HG02798 (cell line): ENCODE measurements at regions not wholly inside any gene's neighbourhood (a gene's known extent, or its start where the extent isn't known, plus 50 kb on each side); places are given as distances from the start of the nearest gene placed in this dataset.

ENCODE experiments used
- ATAC-seq: cut with Tn5 transposase; IDR thresholded peaks from one replicate; pipeline ENCODE4 v1.9.1; 2021; ENCODE audit warnings: mild to moderate bottlenecking; ENCODE audit not compliant: unreplicated experiment, poor library complexity

- ATAC-seq: no peak
These were observed 52.0 kb upstream of the RPL11 start for GRCh38 chr1:23639460-23640095.

- ATAC-seq: no peak
These were observed 52.8 kb upstream of the RPL11 start for GRCh38 chr1:23638786-23639241.

- no peak for ATAC-seq
These were observed 53.4 kb upstream of the RPL11 start for GRCh38 chr1:23638188-23638619.

- no peak for ATAC-seq
These were observed 55.6 kb upstream of the RPL11 start for GRCh38 chr1:23636009-23636408.

DNA sequence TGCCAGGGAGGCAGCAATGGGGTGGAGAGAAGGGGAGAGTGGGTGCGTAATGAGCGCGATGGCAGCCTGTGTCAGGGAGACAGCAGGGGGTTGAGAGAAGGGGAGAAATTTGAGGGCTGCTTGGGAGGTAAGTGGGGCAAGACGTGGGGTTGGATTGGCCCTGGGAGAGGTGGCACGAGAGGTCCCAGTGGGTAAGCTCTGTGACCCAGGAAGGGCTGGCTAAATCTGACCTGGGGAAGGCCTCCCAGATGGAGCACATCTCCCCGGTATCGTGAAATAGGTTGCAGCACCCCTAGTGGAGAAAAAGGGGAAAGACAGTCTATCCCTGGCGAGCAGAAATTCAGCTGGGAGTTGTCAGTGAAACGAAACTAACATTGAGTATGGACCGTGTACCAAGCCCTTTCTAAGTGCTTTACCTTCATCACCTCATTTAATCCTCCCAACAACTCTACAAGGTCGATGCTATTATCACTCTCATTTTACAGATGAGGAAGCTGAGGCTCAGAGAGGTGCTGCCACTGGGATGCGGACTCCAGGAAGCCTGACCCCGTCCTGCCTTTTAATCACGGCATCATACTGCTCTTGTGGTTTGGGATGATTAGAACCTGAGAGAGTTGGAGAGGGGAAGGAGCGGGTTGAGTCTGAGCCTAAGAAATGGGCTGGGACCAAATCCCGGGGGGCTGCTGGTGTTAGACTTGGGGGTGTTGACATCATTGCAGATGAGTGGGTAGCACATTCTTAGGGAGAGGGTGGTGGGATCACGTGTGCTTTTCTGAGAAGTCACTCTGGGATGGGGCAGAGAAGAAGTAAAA is 56.6 kb upstream of the RPL11 start:
- peak; percentile 63 for ATAC-seq

- ATAC-seq: no peak
These were observed 57.1 kb upstream of the RPL11 start for GRCh38 chr1:23634518-23634839.

DNA sequence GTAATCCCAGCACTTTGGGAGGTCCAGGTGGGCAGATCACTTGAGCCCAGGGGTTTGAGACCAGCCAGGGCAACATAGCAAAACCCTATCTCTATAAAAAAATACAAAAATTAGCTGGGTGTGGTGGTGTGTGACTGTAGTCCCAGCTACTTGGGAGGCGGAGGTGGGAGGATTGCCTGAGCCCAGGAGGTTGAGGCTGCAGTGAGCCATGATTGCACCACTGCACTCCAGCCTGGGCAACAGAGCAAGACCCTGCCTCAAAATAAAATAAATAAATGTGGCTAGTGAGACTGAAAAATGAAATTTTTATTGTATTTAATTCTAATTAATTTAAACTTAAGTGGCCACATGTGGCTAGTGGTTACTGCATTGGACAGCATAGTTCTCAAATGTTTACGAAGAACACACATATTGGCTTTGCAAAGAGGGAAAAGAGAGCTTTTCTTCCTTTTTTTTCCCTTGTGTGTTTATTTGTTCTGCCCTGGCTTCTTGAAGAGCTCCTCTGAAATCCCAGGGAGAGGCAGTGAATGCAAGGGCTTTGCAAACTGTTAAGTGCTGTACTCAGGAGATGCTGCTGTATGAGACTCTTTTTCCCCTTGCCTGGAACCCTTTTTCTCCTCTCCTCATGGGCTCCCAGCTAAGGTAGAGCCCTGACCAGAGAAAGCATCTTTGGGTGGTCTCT is 59.0 kb upstream of the RPL11 start:
- ATAC-seq: no peak

DNA sequence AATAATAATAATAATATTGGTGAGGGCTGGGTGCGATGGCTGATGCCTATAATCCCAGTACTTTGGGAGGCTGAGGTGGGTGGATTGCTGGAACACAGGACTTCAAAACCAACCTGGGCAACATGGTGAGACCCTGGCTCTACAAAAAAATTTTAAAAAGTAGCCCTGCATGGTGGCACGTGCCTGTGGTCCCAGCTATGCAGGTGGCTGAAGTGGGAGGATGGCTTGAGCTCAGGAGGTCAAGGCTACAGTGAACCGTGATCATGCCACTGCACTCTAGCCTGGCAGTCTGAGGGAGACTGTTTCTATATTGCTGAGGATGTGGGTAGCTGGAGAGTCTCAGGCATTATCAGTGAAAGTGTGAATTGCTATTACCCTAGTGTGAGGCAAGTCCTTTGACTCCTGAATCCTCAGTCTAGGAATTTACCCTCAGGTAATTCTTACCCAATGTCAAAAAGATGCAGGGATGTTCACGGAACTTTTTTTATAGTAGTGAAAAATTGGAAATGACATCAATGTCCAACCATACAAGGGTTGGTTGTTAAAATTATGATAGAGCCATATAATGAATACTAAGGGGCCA is 61.8 kb upstream of the RPL11 start:
- ATAC-seq: no peak

DNA sequence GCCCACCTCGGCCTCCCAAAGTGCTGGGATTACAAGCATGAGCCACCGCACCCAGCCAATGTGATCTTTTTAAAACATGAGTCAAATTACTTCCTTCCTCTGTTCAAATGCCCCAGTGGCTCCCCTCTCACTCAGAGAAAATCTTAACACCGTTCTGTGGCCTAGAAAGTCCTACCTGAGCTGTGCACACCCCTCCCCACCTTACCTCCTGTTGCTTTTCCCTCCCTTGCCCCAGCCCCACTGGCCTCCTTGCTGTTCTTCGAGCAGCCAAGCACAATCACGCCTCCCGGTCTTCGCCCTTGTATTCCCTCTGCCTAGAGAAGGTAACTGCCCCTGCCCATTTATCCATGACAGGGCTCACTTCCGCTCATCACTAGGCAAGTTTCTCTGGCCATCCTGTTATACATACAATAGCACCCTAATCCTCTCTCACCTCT is 62.6 kb upstream of the RPL11 start:
- no peak for ATAC-seq

- no peak for ATAC-seq
These were observed 64.4 kb upstream of the RPL11 start for GRCh38 chr1:23627069-23627735.

DNA sequence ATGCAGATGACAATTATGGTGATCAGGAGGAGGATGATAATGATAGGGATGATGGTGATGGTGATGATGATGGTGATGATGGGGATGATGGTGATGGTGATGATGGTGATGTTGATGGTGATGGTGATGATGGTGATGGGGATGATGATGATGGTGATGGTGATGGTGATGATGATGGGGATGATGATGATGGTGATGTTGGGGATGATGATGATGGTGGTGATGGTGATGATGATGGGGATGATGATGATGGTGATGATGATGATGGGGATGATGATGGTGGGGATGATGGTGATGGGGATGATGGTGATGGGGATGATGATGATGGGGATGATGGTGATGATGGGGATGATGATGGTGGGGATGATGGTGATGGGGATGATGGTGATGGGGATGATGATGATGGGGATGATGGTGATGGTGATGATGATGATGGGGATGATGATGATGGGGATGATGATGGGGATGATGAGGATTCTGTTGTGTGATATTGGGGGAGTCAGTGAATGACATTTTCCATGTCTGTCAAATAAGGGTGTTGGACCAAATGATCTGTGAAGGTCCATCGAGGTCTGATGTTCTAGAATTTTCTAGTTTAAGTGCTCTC is 65.6 kb upstream of the RPL11 start:
- ATAC-seq: no peak

DNA sequence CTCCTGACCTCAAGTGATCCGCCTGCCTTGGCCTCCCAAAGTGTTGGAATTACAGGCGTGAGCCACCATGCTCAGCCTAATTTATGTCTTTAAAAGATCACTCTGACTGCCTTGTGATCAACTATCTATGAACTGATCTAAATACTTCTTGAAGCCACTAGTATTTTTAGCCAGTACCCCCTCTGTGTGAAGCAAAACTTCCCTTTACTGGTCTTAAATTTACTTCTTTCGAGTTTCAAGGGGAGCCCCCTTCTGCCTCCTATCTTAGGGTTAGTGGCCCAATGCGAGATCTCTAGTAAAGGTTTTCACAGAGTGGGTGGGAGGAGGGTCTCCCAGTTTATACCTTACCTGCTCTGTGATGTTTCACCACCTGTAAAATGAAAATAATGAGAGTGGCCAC is 66.1 kb upstream of the RPL11 start:
- ATAC-seq: no peak

DNA sequence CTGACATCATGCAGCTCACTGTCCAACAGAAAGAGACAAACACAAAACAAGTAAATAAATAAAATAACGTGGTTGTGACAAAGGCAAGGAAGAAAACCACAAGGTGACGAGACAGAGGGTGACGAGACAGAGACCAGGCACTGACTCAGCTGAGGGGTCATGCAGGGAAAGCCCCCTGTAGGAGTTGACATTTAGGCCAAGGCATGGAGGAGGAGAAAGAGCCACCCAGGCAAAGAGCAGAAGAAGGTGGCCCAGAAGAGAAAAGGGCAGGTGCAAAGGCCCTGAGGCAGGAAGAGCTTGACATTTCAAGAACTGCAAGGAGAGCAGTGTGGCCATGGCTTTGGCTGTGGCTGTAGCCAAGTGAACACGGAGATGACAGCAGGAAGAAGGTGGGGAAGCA is 65.1 kb upstream of the ID3 start:
- ATAC-seq: no peak

- no peak for ATAC-seq
These were observed 63.0 kb upstream of the ID3 start for GRCh38 chr1:23622284-23622683.

DNA sequence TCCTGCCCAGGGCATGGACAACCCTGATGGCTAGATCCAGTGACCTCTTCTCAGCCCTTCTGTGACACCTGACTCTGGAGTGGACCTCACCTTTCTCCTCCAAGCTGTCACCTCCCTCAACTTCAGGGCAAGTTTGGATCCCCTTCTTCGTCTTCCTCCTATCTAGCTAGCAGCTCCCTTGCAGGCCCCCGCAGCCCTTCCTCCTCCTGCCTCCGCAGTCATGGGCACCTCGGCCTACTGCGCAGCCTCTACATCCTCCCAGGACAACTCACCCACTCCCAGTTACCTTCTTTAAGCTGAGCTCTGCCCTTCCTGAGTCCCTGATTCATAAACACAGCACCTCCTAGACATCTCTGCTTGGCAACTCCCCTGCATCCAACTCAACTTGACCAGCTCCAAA is 61.3 kb upstream of the ID3 start:
- ATAC-seq: no peak

- ATAC-seq: peak; percentile 70
These were observed 60.2 kb upstream of the ID3 start for GRCh38 chr1:23619299-23620188.

- ATAC-seq: no peak
These were observed 59.3 kb upstream of the ID3 start for GRCh38 chr1:23618586-23619083.

- ATAC-seq: no peak
These were observed 57.8 kb upstream of the ID3 start for GRCh38 chr1:23617084-23617521.

GRCh38 chr1:23616292-23616824 is 57.1 kb upstream of the ID3 start:
- ATAC-seq: no peak
